ENCODE measurements at regions not wholly inside any gene's neighbourhood (a gene's known extent, or its start where the extent isn't known, plus 50 kb on each side); places are given as distances from the start of the nearest gene placed in this dataset.

- DNase-seq: no peak
- TF ChIP-seq BHLHE40 (IDR thresholded peaks at IDR 0.05; ENCODE audit: low read depth, low read length) (no peak), FOS (IDR thresholded peaks at IDR 0.05; ENCODE audit: low read depth, low read length) (no peak), RFX5 (IDR thresholded peaks at IDR 0.05; ENCODE audit: low read depth, low read length) (no peak), RAD21 (IDR thresholded peaks at IDR 0.05; ENCODE audit: low read length) (no peak), CHD1 (IDR thresholded peaks at IDR 0.05; ENCODE audit: low read depth, low read length) (no peak), POLR2A (IDR thresholded peaks at IDR 0.05; ENCODE audit: low read depth, low read length) (no peak), CTCF (conservative IDR thresholded peaks at IDR 0.05; ENCODE audit: low read depth, low read length) (no peak), SMC3 (IDR thresholded peaks at IDR 0.05; ENCODE audit: low read depth, low read length) (no peak)
- TF ChIP-seq, protein P1, sequence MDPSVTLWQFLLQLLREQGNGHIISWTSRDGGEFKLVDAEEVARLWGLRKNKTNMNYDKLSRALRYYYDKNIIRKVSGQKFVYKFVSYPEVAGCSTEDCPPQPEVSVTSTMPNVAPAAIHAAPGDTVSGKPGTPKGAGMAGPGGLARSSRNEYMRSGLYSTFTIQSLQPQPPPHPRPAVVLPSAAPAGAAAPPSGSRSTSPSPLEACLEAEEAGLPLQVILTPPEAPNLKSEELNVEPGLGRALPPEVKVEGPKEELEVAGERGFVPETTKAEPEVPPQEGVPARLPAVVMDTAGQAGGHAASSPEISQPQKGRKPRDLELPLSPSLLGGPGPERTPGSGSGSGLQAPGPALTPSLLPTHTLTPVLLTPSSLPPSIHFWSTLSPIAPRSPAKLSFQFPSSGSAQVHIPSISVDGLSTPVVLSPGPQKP (IDR thresholded peaks at IDR 0.05; ENCODE audit: borderline replicate concordance, low read depth, low read length): no peak
- H2AK5ac ChIP-seq (ENCODE audit: low read depth, low read length): no peak overlapping the region
- H3K4ac ChIP-seq (ENCODE audit: low read depth, low read length): no peak overlapping the region
- intact Hi-C loops (cut with micrococcal nuclease): no loop called here
- no peak overlapping the region for H2BK15ac ChIP-seq (ENCODE audit: low read depth, low read length)
- H3K36me3 ChIP-seq (ENCODE audit: control insufficient read depth, insufficient read depth, low read length): no peaks in the 10 kb centered on the region
- peaks cover 3% of the 10 kb centered on the region; the same call in 1 of the 2 replicates for H3K4me1 ChIP-seq (ENCODE audit: control insufficient read depth, insufficient read depth, low read length)
- H3K27ac ChIP-seq (ENCODE audit: insufficient read depth, low read length): no peak overlapping the region
- no peak overlapping the region for H2AK9ac ChIP-seq (replicated peaks; ENCODE audit: low read depth, low read length, poor library complexity)
- H4K91ac ChIP-seq (ENCODE audit: insufficient read depth, low read depth, low read length): no peak overlapping the region
- no peak for ATAC-seq (ENCODE audit: low read depth)
- H3K9me1 ChIP-seq (ENCODE audit: insufficient read depth, low read length): peaks cover 5% of the 10 kb centered on the region; the same call in 1 of the 2 replicates
- no peaks in the 10 kb centered on the region for H3K9me3 ChIP-seq (ENCODE audit: control insufficient read depth, insufficient read depth, low read length)
- H2BK120ac ChIP-seq (ENCODE audit: low read depth, low read length): no peak overlapping the region
- ChIA-PET CTCF (interaction anchor here (0.6 kb wide), 1 partner anchor 56 kb away, joined by 5 read pairs; no protein-coding TSS in a partner anchor), POLR2A (ENCODE audit: unreplicated experiment) (no interaction called here)
- no peak overlapping the region for H2BK20ac ChIP-seq (ENCODE audit: low read depth, low read length)
- H3K4me2 ChIP-seq (ENCODE audit: low read depth, low read length): no peak overlapping the region
- 100% methylated on average over 2 of the region's 8 CpGs; no CpG with 5 or more reads in 1 of the 2 experiments for WGBS, 2 experiments (ENCODE audit: extremely low coverage in 2 of 2, insufficient read length in 1 of 2)
- BruUV-seq (replicated peaks): no TSS peak
- no peak overlapping the region for H3K14ac ChIP-seq (replicated peaks; ENCODE audit: low read depth, low read length)
- H3K4me3 ChIP-seq (ENCODE audit: insufficient read depth, low read depth, low read length): no peak overlapping the region
- H3K27me3 ChIP-seq (ENCODE audit: control insufficient read depth, insufficient read depth, low read length): no peaks in the 10 kb centered on the region
- no peak overlapping the region for H4K8ac ChIP-seq (ENCODE audit: low read depth in 2 of 2, low read length in 2 of 2)
- H4K5ac ChIP-seq (ENCODE audit: low read depth, low read length): no peak overlapping the region
- dilution Hi-C loops (cut with HindIII; ENCODE audit: low sequenced_read_pairs, unreplicated experiment): no loop called here
- H3K9ac ChIP-seq (ENCODE audit: low read depth, low read length): no peak overlapping the region
- no peak overlapping the region for H3K23ac ChIP-seq (ENCODE audit: low read depth, low read length)
- no peak overlapping the region for H2AFZ ChIP-seq (replicated peaks; ENCODE audit: low read length, poor library complexity)
- no peak overlapping the region for H3K56ac ChIP-seq (ENCODE audit: extremely low read depth, insufficient read depth, low read length)
- H3K79me1 ChIP-seq (ENCODE audit: low read depth in 1 of 2, low read length in 2 of 2): no peaks in the 10 kb centered on the region
- H3K18ac ChIP-seq (ENCODE audit: low read depth, low read length): no peak overlapping the region
- H2BK5ac ChIP-seq (ENCODE audit: low read depth, low read length, poor library complexity, severe bottlenecking): no peak overlapping the region
- in situ Hi-C loops (cut with MboI; ENCODE audit: low sequenced_read_pairs): no loop called here
- no peaks in the 10 kb centered on the region for H4K20me1 ChIP-seq (ENCODE audit: insufficient read depth, low read length)
Measured at GRCh38 chr20:53695797-53696527, 102.3 kb upstream of the ZNF217 start.

Data from IMR-90 (cell line).